ENCODE measurements at regions not wholly inside any gene's neighbourhood (a gene's known extent, or its start where the extent isn't known, plus 50 kb on each side); places are given as distances from the start of the nearest gene placed in this dataset.

DNA sequence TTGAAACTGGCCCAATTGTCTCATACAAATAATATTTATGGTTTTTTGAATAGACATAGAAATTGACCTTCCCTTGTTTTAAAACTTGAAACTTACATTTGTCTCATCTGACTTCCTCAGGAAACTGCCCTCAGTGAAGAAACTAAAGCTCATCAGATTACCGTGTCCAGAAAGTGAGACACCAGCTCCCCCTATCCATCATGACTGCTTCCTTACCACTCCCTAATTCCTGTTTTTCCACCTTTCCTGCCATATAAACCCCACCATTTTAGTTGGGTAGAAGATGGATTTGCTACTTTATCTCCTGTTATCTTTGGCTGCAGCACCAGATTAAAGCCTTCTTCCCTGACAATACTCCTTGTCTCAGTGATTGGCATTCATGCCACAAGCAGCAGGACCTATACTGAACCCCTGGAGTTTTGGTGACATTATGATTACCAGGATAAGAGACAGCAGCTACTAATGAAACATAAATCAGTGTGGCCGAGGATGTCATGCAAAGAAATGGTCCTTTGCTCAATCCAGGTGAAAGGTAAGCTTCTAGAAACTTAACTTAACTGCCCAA is 1627.6 kb upstream of the ZEB2 start:
- no peak for DNase-seq (ENCODE audit: extremely low read depth, low read depth)

GRCh38 chr2:146143971-146144370 is 1624.1 kb upstream of the ZEB2 start:
- no peak for DNase-seq (ENCODE audit: extremely low read depth, low read depth)

GRCh38 chr2:146138820-146139219 is 1618.9 kb upstream of the ZEB2 start:
- no peak for DNase-seq (ENCODE audit: extremely low read depth, low read depth)

DNA sequence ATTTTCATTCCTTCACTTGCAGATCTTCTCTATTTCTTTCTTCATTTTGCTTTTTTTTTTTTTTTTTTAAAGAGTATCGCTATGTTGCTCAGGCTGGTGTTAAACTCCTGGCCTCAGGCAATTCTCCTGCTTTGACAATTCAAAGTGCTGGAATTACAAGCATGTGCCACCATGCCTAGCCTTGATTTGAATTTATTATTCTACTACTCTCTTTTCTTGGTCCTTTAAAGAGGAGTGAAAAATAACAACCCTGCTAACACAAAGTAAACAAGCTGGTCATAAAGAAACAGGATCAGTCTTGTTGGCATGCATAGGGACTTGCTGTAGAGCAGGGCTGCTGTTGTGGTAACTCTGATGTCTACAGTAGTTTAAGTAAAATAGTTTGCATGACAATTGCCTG is 1615.3 kb upstream of the ZEB2 start:
- DNase-seq (ENCODE audit: extremely low read depth, low read depth): no peak

GRCh38 chr2:146131785-146132184 is 1611.9 kb upstream of the ZEB2 start:
- DNase-seq (ENCODE audit: extremely low read depth, low read depth): no peak

DNA sequence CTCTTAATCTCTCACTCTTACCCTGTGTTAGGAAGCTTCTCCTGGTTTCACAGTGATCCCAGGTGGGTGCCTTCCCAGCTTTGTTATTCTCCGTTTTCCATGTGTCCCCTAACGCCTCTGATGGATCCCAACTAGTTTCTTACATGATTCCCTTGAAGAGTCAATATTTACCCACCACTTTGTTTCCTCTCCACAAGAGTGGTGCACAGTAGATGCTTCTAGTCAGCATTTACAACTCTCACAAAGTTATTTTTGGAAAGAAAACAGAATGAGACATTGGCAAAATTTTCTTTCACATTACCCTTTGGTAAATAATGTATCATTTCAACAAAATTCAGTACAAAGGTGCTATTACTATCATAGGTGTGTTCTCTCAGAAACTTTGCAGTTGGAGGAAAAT is 1611.1 kb upstream of the ZEB2 start:
- DNase-seq (ENCODE audit: extremely low read depth, low read depth): no peak

DNA sequence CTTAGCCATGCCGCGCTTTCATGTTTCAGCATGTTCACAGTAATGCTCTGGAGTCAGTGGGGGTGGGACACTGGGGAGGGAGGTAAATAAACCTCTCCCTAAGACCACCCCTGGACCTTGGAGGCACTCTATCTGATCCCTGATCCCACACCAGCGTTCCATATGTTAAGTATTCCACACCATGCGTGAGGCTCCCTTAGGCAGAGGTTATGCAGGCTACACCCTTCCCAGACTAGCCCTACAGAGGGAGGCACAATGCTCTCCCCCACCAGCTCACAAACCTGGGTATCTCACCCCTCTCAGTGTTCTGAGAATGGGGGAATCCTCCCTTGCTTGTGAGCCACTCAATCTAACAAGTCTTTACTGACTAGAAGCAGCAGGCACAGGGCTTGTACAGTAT is 1610.4 kb upstream of the ZEB2 start:
- DNase-seq (ENCODE audit: extremely low read depth, low read depth): no peak

- DNase-seq (ENCODE audit: extremely low read depth, low read depth): no peak
These were observed 1609.3 kb upstream of the ZEB2 start for GRCh38 chr2:146129231-146129630.

GRCh38 chr2:146128216-146128615 is 1608.3 kb upstream of the ZEB2 start:
- DNase-seq (ENCODE audit: extremely low read depth, low read depth): no peak

DNA sequence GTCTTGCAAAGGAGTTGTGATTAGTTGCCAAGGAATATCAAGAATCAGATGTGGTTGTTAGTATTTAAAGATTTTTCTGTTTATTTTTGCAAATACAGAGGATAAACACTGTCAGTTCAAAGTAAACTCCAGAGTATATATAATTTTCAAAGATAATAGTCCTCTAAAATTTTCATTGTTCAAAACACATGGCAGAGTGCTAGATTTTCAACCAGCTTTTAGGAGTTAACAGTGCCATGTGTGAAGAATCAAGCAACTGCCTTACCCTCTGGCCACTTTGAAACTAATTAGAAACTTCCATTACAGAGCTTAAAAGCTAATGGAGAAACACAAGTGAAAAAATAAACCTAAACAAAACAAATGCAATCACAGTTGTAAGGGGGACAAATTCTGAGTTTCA is 1605.6 kb upstream of the ZEB2 start:
- no peak for DNase-seq (ENCODE audit: extremely low read depth, low read depth)

GRCh38 chr2:146124741-146125140 is 1604.8 kb upstream of the ZEB2 start:
- DNase-seq (ENCODE audit: extremely low read depth, low read depth): no peak

- no peak for DNase-seq (ENCODE audit: extremely low read depth, low read depth)
These were observed 1603.8 kb upstream of the ZEB2 start for GRCh38 chr2:146123714-146124113.

DNA sequence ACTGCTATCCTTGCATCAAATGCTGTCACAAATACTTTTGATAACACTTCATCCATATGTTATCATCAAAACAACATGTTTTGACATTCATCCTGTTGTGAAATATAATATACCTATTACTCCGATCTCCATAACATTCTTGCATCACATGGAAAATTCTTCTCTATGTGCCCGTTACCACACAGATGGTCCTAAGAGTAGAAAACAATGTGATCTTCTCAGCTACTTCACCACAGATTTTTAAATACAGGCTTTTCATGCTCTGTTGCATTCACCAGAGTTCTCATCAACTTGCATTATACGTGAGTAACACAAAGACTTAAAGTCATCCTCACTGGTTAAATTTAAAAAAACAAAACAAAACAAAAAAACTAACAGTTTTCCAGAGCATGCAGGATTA is 1603.3 kb upstream of the ZEB2 start:
- DNase-seq (ENCODE audit: extremely low read depth, low read depth): no peak

DNA sequence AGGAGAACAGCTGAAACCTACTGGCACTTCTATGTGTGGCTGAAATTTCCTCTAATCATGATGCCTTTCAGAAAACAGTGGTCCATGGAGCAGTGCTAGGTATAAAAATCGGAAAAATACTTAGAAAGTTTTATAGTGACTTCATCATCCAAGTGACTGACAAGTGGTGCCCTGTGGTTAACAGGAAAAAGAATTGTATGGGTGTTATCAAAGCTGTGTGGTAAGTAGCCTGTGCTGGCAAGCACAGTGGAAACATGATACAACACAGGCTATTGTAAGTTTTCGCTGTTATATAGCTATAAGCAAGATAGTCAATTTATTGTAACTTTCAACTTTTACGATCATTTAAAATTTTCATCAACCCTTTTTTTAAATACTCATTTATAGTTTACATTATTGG is 1599.7 kb upstream of the ZEB2 start:
- DNase-seq (ENCODE audit: extremely low read depth, low read depth): no peak

DNA sequence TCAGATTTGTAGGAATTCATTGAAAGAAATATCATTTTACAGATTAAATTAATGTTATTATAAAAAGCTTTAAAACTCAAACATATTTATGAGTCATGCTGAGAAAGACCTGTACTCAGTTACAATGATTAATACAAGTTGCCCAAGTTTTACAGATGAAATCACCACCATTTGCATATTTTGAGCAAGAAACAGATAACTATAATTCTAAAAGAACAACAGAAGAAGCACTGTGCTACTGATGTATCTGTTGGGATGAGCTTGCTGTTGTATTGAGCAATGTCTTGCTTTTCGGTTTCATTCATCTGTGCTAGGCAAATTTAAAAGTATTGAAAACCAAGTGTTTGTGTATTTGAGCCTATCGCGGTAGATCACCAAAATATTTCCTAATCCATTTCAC is 1589.1 kb upstream of the ZEB2 start:
- DNase-seq (ENCODE audit: extremely low read depth, low read depth): no peak

- DNase-seq (ENCODE audit: extremely low read depth, low read depth): no peak
These were observed 1574.3 kb upstream of the ZEB2 start for GRCh38 chr2:146094185-146094584.

GRCh38 chr2:146081459-146081858 is 1561.5 kb upstream of the ZEB2 start:
- no peak for DNase-seq (ENCODE audit: extremely low read depth, low read depth)

- no peak for DNase-seq (ENCODE audit: extremely low read depth, low read depth)
These were observed 1561.0 kb upstream of the ZEB2 start for GRCh38 chr2:146080925-146081324.

- no peak for DNase-seq (ENCODE audit: extremely low read depth, low read depth)
These were observed 1559.3 kb upstream of the ZEB2 start for GRCh38 chr2:146079216-146079615.

DNA sequence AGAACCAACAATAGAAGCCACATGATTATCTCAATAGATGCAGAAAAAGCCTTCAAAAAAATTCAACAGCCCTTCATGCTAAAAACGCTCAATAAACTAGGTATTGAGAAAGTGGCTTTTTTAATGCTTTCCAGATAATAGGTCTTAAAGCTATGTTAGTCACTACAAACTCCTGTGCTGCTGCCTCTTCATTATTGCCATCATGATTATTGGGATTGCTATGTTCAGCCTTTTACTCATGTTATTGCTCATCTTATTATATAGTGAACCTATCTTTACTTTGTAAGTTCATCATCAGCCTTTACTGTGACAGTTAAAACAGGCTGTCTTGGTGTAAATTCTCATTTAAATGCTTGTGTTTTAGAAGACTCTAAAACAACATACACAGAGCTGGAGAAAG is 1557.2 kb upstream of the ZEB2 start:
- no peak for DNase-seq (ENCODE audit: extremely low read depth, low read depth)

DNA sequence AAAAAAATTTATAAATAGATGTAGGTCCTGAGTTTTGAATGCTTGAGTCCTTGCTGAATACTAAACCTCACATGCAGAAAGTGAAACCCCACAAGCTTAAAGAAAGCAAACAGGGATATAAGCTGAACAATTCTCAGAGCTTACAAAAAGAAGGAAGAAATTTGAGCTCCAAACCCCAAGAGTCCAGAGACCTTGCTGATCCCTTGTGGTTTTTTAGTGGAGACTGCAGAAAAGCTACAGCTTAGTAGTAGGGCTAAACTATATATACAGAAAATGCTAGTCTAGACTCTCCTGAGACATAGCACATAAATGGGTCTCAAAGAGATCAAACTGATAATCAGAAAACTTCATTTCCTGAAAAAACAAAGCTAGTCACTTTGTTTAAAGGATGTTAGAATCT is 1548.1 kb upstream of the ZEB2 start:
- no peak for DNase-seq (ENCODE audit: extremely low read depth, low read depth)

DNA sequence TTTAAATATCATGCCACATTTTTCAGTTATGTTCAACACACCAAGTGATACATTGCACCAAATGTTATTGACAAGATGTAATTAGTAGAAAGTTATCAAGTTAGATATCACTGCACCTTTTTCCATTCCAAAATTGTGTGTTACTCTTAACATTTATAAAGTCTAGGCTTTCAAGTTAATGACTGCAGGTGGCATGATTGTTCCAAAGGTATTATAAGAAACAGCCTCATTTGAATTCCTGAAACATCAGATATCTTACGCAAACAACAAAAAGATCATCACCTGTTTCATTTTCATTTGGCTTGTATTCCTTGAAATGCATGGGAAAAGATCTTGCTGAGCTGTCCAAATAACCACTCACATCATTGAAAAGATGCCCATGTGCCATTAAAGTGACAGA is 1528.2 kb upstream of the ZEB2 start:
- no peak for DNase-seq (ENCODE audit: extremely low read depth, low read depth)

- DNase-seq (ENCODE audit: extremely low read depth, low read depth): no peak
These were observed 1521.5 kb upstream of the ZEB2 start for GRCh38 chr2:146041274-146041910.

Data from NCI-H460 (cell line).